PC-3 (cell line): ENCODE measurements at regions not wholly inside any gene's neighbourhood (a gene's known extent, or its start where the extent isn't known, plus 50 kb on each side); places are given as distances from the start of the nearest gene placed in this dataset.

Source experiments
- ATAC-seq: fragments of 200-7000 bp; cut with Tn5 transposase; 2 replicates; pipeline ENCODE4 v1.9.1; 2020; ENCODE audit warnings: mild to moderate bottlenecking, moderate library complexity
- BruUV-seq: library from RNA; stranded (reverse); fragments of 400-500 nt; replicated peaks from 2 replicates; lab custom pipeline; 2021; lab: Mats Ljungman, UMichigan
- CTCF ChIA-PET: fragments of 300-600 bp; sonication (Branson Sonifier 250); formaldehyde crosslinking; loops from one replicate; lab custom pipeline; 2022; ENCODE audit warnings: antibody characterized with exemption; lab: Charles Lee
- POLR2A ChIA-PET: fragments of 300-600 bp; sonication (Branson Sonifier 250); formaldehyde crosslinking; loops from one replicate; lab custom pipeline; 2022; ENCODE audit warnings: antibody characterized with exemption; ENCODE audit not compliant: unreplicated experiment; lab: Charles Lee
- DNase-seq: peaks from one replicate; pipeline ENCODE4 v3.0.0-alpha.2; 2015
- H2AFZ ChIP-seq: fragments of 300-600 bp; sonication (generic); 2 replicates; pipeline ENCODE4 v1.6.0; 2016; ENCODE audit warnings: antibody characterized with exemption, low read length
- H3F3A ChIP-seq: fragments of 300-600 bp; sonication (generic); one replicate; pipeline ENCODE4 v1.6.0; 2017; ENCODE audit warnings: antibody characterized with exemption, low read length, control low read depth, mild to moderate bottlenecking; ENCODE audit not compliant: unreplicated experiment
- H3K27ac ChIP-seq: fragments of 300-600 bp; sonication (generic); 2 replicates; pipeline ENCODE4 v1.5.1; 2016; ENCODE audit warnings: mild to moderate bottlenecking, low read length
- H3K27me3 ChIP-seq: fragments of 300-600 bp; sonication (generic); 2 replicates; pipeline ENCODE4 v1.6.1; 2016; ENCODE audit warnings: low read length, mixed read lengths
- H3K36me3 ChIP-seq: fragments of 300-600 bp; sonication (generic); 2 replicates; pipeline ENCODE4 v1.6.1; 2016; ENCODE audit warnings: low read depth, mixed run types, low read length, mixed read lengths
- H3K4me1 ChIP-seq: fragments of 300-600 bp; sonication (generic); 2 replicates; pipeline ENCODE4 v1.5.1; 2016; ENCODE audit warnings: low read length; ENCODE audit not compliant: insufficient read depth
- H3K4me2 ChIP-seq: fragments of 300-600 bp; sonication (generic); 2 replicates; pipeline ENCODE4 v1.6.0; 2016; ENCODE audit warnings: low read length
- H3K4me3 ChIP-seq: fragments of 300-600 bp; sonication (generic); 2 replicates; pipeline ENCODE4 v1.5.1; 2016; ENCODE audit warnings: mild to moderate bottlenecking, low read length, mixed read lengths
- H3K79me2 ChIP-seq: fragments of 300-600 bp; sonication (generic); 2 replicates; pipeline ENCODE4 v1.6.1; 2017; ENCODE audit warnings: low read length, mixed read lengths
- H3K9ac ChIP-seq: fragments of 300-600 bp; sonication (generic); 2 replicates; pipeline ENCODE4 v1.6.0; 2016; ENCODE audit warnings: mild to moderate bottlenecking, low read length
- H3K9me2 ChIP-seq: fragments of 300-600 bp; sonication (generic); replicated peaks from 2 replicates; pipeline ENCODE4 v1.6.1; 2016; ENCODE audit warnings: mixed run types, low read length, mixed read lengths
- H3K9me3 ChIP-seq: fragments of 300-600 bp; sonication (generic); 2 replicates; pipeline ENCODE4 v1.6.1; 2016; ENCODE audit warnings: low read length, mixed read lengths
- H4K20me1 ChIP-seq: fragments of 300-600 bp; sonication (generic); 2 replicates; pipeline ENCODE4 v1.6.1; 2016; ENCODE audit warnings: low read length, mixed read lengths
- CTCF ChIP-seq: fragments of 300-600 bp; sonication (generic); conservative IDR thresholded peaks from 2 replicates; pipeline ENCODE4 v1.5.1; 2017; ENCODE audit warnings: antibody characterized with exemption, low read depth, mild to moderate bottlenecking, low read length
- EZH2 ChIP-seq: fragments of 300-600 bp; sonication (generic); IDR thresholded peaks from one replicate; pipeline ENCODE4 v1.6.1; 2017; ENCODE audit warnings: antibody characterized with exemption, mild to moderate bottlenecking, low read length; ENCODE audit not compliant: unreplicated experiment
- EZH2phosphoT487 ChIP-seq: fragments of 300-600 bp; sonication (generic); IDR thresholded peaks from 2 replicates; pipeline ENCODE4 v1.6.1; 2018; ENCODE audit warnings: mild to moderate bottlenecking, antibody characterized with exemption, low read length, borderline replicate concordance
- intact Hi-C: fragments of 100-400 bp; cut with micrococcal nuclease; formaldehyde crosslinking; loops from 2 replicates; pipeline ENCODE4 v1.9.0; 2023

GRCh38 chr3:102215166-102215565 is 219.6 kb upstream of the ZPLD1 start:
- H3K4me2 ChIP-seq = no peak overlapping the region
- DNase-seq = no peak
- TF ChIP-seq EZH2 = no peak
- no peak for TF ChIP-seq EZH2phosphoT487
- TF ChIP-seq CTCF = no peak
- H3K79me2 ChIP-seq = no peaks in the 10 kb centered on the region
- POLR2A ChIA-PET = no interaction called here
- BruUV-seq = no TSS peak
- H3K27me3 ChIP-seq = no peaks in the 10 kb centered on the region
- H3K4me3 ChIP-seq = no peak overlapping the region
- H3K9ac ChIP-seq = no peak overlapping the region
- no peak overlapping the region for H3K27ac ChIP-seq
- no peak for ATAC-seq
- H3K36me3 ChIP-seq = no peaks in the 10 kb centered on the region
- CTCF ChIA-PET = interaction anchor here (0.6 kb wide), 1 partner anchor 416 kb away, joined by 3 read pairs; no protein-coding TSS in a partner anchor
- no peaks in the 10 kb centered on the region for H3K9me3 ChIP-seq
- no peaks in the 10 kb centered on the region for H3K9me2 ChIP-seq
- H4K20me1 ChIP-seq = no peaks in the 10 kb centered on the region
- intact Hi-C loops = no loop called here
- no peaks in the 10 kb centered on the region for H3K4me1 ChIP-seq
- H2AFZ ChIP-seq = no peak overlapping the region
- no peaks in the 10 kb centered on the region for H3F3A ChIP-seq

DNA sequence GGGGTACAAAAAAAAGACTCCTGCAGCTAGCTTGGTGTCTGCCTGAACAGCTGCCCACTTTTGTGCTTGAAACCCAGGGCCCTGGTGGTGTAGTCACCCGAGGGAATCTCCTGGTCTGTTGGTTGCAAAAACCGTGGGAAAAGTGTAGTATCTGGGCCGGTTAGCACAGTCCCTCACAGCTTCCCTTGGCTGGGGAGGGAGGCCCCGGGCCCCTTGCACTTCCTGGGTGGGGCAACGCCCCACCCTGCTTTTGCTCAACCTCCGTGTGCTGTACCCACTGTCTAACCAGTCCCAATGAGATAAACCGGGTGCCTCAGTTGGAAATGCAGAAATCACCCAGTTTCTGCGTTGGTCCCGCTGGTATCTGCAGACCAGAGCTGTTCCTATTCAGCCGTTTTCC is 211.7 kb upstream of the ZPLD1 start:
- H3K27me3 ChIP-seq = no peaks in the 10 kb centered on the region
- no peak overlapping the region for H3K4me2 ChIP-seq
- DNase-seq = no peak
- no peak for TF ChIP-seq EZH2
- TF ChIP-seq EZH2phosphoT487 = no peak
- no peak for TF ChIP-seq CTCF
- no peaks in the 10 kb centered on the region for H3K36me3 ChIP-seq
- H3K9me3 ChIP-seq = no peaks in the 10 kb centered on the region
- no peaks in the 10 kb centered on the region for H3K79me2 ChIP-seq
- no peaks in the 10 kb centered on the region for H3K9me2 ChIP-seq
- H2AFZ ChIP-seq = no peak overlapping the region
- no peak for ATAC-seq
- intact Hi-C loops = no loop called here
- POLR2A ChIA-PET = no interaction called here
- H3K9ac ChIP-seq = peak overlapping the region; percentile 73; the same call in 1 of the 2 replicates
- H3K4me3 ChIP-seq = no peak overlapping the region
- H4K20me1 ChIP-seq = no peaks in the 10 kb centered on the region
- BruUV-seq = TSS peak; percentile 77
- peaks cover 32% of the 10 kb centered on the region for H3K4me1 ChIP-seq
- no peaks in the 10 kb centered on the region for H3F3A ChIP-seq
- CTCF ChIA-PET = no interaction called here
- peak overlapping the region; percentile 83; the same call in 1 of the 2 replicates for H3K27ac ChIP-seq

DNA sequence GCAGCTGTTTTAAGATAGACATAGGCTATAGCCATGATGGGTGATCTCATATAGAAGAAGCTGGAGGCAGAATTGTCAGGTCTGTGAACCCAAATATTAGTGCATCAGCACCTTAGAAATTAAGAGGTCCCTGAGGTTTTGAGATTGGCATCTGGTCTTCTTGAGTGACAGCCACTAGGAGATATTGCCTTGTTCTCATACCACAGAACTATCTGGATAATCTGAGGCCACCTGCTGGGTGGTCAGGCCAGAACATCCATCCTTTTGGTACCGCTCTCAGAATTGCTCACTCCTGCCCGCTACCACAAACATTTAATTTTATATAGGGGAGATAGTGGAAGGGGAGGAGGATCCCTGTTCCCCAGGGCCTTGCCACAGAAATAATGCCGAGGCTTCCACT is 210.6 kb upstream of the ZPLD1 start:
- Histone ChIP-seq H3K9me3 (no peaks in the 10 kb centered on the region), H4K20me1 (no peaks in the 10 kb centered on the region), H2AFZ (no peak overlapping the region), H3K36me3 (no peaks in the 10 kb centered on the region), H3K4me3 (no peak overlapping the region), H3F3A (no peaks in the 10 kb centered on the region), H3K4me2 (no peak overlapping the region), H3K9ac (peak overlapping the region; percentile 73), H3K27me3 (no peaks in the 10 kb centered on the region), H3K4me1 (peaks cover 32% of the 10 kb centered on the region), H3K79me2 (no peaks in the 10 kb centered on the region), H3K9me2 (no peaks in the 10 kb centered on the region), H3K27ac (peak overlapping the region; percentile 83)
- ChIA-PET CTCF (interaction anchor here (1.4 to 2.5 kb wide), 4 partner anchors 299 to 421 kb away, joined by 8 to 17 read pairs (median 12); no protein-coding TSS in a partner anchor), POLR2A (no interaction called here)
- ATAC-seq (peak; percentile 42), DNase-seq (peak; percentile 70)
- BruUV-seq = no TSS peak
- TF ChIP-seq CTCF (peak; percentile 81), EZH2phosphoT487 (no peak)
- intact Hi-C loops = loop anchor here (1.0 to 2.0 kb wide), 4 partner anchors 50 to 359 kb away; no protein-coding TSS in a partner anchor
